ENCODE measurements at regions not wholly inside any gene's neighbourhood (a gene's known extent, or its start where the extent isn't known, plus 50 kb on each side); places are given as distances from the start of the nearest gene placed in this dataset.

GRCh38 chr4:59938166-59938565 lies 1262.0 kb upstream of the ADGRL3 start:
- TF ChIP-seq POLR2A (IDR thresholded peaks at IDR 0.05): no peak
- TF ChIP-seq, protein P1, sequence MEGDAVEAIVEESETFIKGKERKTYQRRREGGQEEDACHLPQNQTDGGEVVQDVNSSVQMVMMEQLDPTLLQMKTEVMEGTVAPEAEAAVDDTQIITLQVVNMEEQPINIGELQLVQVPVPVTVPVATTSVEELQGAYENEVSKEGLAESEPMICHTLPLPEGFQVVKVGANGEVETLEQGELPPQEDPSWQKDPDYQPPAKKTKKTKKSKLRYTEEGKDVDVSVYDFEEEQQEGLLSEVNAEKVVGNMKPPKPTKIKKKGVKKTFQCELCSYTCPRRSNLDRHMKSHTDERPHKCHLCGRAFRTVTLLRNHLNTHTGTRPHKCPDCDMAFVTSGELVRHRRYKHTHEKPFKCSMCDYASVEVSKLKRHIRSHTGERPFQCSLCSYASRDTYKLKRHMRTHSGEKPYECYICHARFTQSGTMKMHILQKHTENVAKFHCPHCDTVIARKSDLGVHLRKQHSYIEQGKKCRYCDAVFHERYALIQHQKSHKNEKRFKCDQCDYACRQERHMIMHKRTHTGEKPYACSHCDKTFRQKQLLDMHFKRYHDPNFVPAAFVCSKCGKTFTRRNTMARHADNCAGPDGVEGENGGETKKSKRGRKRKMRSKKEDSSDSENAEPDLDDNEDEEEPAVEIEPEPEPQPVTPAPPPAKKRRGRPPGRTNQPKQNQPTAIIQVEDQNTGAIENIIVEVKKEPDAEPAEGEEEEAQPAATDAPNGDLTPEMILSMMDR (IDR thresholded peaks at IDR 0.05): no peak

All from testis (tissue), 2 donors.